WTC11 (cell line): ENCODE measurements at regions not wholly inside any gene's neighbourhood (a gene's known extent, or its start where the extent isn't known, plus 50 kb on each side); places are given as distances from the start of the nearest gene placed in this dataset.

ENCODE experiments used
- MXD4 ChIP-seq: fragments of 250-450 bp; sonication (Bioruptor Pico); IDR thresholded peaks from 2 replicates; pipeline ENCODE4 v1.8.0; 2021; ENCODE audit warnings: mild to moderate bottlenecking, moderate library complexity, borderline replicate concordance
- NR3C1 ChIP-seq: sonication (generic); formaldehyde crosslinking; conservative IDR thresholded peaks from 2 replicates; pipeline ENCODE4 v1.8.1; 2023; ENCODE audit warnings: low read depth, mild to moderate bottlenecking, missing genetic modification reagents
- RORB ChIP-seq: fragments of 250-450 bp; sonication (Bioruptor Pico); IDR thresholded peaks from 2 replicates; pipeline ENCODE4 v1.9.0; 2021; ENCODE audit warnings: mild to moderate bottlenecking
- ZNF263 ChIP-seq: sonication (generic); formaldehyde crosslinking; IDR thresholded peaks from 2 replicates; pipeline ENCODE4 v1.8.1; 2022; ENCODE audit warnings: low read depth, mild to moderate bottlenecking, moderate library complexity, missing genetic modification reagents
- TF ChIP-seq, protein P1 (sequence below): fragments of 200-600 bp; IDR thresholded peaks from 2 replicates; pipeline ENCODE4 v1.8.0; 2022; ENCODE audit warnings: antibody characterized with exemption
- TF ChIP-seq, protein P2 (sequence below): sonication (generic); formaldehyde crosslinking; IDR thresholded peaks from 2 replicates; pipeline ENCODE4 v1.8.1; 2023; ENCODE audit warnings: mild to moderate bottlenecking, missing genetic modification reagents
- TF ChIP-seq, protein P3 (sequence below): sonication (generic); formaldehyde crosslinking; IDR thresholded peaks from 2 replicates; pipeline ENCODE4 v1.8.0; 2022; ENCODE audit warnings: missing genetic modification reagents
- TF ChIP-seq, protein P4 (sequence below): sonication (generic); formaldehyde crosslinking; IDR thresholded peaks from 2 replicates; pipeline ENCODE4 v1.8.0; 2022; ENCODE audit warnings: mild to moderate bottlenecking, missing genetic modification reagents
- TF ChIP-seq, protein P5 (sequence below): sonication (generic); formaldehyde crosslinking; IDR thresholded peaks from 2 replicates; pipeline ENCODE4 v1.8.1; 2023; ENCODE audit warnings: mild to moderate bottlenecking, moderate library complexity, missing genetic modification reagents
- TF ChIP-seq, protein P6 (sequence below): sonication (generic); formaldehyde crosslinking; IDR thresholded peaks from 2 replicates; pipeline ENCODE4 v1.8.1; 2023; ENCODE audit warnings: mild to moderate bottlenecking, missing genetic modification reagents, moderate library complexity

DNA sequence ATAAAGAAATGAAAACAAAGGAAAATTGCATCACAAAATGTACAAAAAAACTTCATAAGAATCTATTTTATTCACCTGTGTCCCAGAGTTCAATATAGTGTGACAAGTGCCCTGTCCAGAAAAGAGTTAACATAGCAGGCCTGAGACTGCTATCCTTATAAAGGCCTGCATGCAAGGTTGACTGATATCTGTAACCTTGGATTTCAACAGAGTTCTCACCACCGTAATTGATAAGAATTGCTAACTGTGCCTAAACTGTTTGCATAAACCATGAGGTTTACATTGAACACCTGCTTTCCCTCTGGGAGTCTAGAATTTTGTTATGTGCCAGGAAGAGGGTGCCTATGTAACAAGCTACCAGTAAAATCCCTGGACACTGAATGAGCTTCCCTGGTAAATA lies 461.7 kb upstream of the DPH6 start:
- TF ChIP-seq, protein P1, sequence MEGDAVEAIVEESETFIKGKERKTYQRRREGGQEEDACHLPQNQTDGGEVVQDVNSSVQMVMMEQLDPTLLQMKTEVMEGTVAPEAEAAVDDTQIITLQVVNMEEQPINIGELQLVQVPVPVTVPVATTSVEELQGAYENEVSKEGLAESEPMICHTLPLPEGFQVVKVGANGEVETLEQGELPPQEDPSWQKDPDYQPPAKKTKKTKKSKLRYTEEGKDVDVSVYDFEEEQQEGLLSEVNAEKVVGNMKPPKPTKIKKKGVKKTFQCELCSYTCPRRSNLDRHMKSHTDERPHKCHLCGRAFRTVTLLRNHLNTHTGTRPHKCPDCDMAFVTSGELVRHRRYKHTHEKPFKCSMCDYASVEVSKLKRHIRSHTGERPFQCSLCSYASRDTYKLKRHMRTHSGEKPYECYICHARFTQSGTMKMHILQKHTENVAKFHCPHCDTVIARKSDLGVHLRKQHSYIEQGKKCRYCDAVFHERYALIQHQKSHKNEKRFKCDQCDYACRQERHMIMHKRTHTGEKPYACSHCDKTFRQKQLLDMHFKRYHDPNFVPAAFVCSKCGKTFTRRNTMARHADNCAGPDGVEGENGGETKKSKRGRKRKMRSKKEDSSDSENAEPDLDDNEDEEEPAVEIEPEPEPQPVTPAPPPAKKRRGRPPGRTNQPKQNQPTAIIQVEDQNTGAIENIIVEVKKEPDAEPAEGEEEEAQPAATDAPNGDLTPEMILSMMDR = no peak
- no peak for TF ChIP-seq ZNF263 (CRISPR knock-in tag)
- TF ChIP-seq NR3C1 (CRISPR knock-in tag) = no peak
- TF ChIP-seq, protein P2, sequence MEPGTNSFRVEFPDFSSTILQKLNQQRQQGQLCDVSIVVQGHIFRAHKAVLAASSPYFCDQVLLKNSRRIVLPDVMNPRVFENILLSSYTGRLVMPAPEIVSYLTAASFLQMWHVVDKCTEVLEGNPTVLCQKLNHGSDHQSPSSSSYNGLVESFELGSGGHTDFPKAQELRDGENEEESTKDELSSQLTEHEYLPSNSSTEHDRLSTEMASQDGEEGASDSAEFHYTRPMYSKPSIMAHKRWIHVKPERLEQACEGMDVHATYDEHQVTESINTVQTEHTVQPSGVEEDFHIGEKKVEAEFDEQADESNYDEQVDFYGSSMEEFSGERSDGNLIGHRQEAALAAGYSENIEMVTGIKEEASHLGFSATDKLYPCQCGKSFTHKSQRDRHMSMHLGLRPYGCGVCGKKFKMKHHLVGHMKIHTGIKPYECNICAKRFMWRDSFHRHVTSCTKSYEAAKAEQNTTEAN = no peak
- TF ChIP-seq, protein P3, sequence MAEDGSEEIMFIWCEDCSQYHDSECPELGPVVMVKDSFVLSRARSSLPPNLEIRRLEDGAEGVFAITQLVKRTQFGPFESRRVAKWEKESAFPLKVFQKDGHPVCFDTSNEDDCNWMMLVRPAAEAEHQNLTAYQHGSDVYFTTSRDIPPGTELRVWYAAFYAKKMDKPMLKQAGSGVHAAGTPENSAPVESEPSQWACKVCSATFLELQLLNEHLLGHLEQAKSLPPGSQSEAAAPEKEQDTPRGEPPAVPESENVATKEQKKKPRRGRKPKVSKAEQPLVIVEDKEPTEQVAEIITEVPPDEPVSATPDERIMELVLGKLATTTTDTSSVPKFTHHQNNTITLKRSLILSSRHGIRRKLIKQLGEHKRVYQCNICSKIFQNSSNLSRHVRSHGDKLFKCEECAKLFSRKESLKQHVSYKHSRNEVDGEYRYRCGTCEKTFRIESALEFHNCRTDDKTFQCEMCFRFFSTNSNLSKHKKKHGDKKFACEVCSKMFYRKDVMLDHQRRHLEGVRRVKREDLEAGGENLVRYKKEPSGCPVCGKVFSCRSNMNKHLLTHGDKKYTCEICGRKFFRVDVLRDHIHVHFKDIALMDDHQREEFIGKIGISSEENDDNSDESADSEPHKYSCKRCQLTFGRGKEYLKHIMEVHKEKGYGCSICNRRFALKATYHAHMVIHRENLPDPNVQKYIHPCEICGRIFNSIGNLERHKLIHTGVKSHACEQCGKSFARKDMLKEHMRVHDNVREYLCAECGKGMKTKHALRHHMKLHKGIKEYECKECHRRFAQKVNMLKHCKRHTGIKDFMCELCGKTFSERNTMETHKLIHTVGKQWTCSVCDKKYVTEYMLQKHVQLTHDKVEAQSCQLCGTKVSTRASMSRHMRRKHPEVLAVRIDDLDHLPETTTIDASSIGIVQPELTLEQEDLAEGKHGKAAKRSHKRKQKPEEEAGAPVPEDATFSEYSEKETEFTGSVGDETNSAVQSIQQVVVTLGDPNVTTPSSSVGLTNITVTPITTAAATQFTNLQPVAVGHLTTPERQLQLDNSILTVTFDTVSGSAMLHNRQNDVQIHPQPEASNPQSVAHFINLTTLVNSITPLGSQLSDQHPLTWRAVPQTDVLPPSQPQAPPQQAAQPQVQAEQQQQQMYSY = no peak
- TF ChIP-seq, protein P4, sequence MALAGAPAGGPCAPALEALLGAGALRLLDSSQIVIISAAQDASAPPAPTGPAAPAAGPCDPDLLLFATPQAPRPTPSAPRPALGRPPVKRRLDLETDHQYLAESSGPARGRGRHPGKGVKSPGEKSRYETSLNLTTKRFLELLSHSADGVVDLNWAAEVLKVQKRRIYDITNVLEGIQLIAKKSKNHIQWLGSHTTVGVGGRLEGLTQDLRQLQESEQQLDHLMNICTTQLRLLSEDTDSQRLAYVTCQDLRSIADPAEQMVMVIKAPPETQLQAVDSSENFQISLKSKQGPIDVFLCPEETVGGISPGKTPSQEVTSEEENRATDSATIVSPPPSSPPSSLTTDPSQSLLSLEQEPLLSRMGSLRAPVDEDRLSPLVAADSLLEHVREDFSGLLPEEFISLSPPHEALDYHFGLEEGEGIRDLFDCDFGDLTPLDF (CRISPR knock-in tag) = no peak
- no peak for TF ChIP-seq RORB (CRISPR knock-in tag)
- TF ChIP-seq, protein P5, sequence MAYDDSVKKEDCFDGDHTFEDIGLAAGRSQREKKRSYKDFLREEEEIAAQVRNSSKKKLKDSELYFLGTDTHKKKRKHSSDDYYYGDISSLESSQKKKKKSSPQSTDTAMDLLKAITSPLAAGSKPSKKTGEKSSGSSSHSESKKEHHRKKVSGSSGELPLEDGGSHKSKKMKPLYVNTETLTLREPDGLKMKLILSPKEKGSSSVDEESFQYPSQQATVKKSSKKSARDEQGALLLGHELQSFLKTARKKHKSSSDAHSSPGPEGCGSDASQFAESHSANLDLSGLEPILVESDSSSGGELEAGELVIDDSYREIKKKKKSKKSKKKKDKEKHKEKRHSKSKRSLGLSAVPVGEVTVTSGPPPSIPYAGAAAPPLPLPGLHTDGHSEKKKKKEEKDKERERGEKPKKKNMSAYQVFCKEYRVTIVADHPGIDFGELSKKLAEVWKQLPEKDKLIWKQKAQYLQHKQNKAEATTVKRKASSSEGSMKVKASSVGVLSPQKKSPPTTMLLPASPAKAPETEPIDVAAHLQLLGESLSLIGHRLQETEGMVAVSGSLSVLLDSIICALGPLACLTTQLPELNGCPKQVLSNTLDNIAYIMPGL (CRISPR knock-in tag) = no peak
- no peak for TF ChIP-seq MXD4 (CRISPR knock-in tag)
- TF ChIP-seq, protein P6, sequence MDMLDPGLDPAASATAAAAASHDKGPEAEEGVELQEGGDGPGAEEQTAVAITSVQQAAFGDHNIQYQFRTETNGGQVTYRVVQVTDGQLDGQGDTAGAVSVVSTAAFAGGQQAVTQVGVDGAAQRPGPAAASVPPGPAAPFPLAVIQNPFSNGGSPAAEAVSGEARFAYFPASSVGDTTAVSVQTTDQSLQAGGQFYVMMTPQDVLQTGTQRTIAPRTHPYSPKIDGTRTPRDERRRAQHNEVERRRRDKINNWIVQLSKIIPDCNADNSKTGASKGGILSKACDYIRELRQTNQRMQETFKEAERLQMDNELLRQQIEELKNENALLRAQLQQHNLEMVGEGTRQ = no peak
